Activated CD8-positive, alpha-beta memory T cell treated with anti-CD3 and anti-CD28 coated beads, Interleukin-2, amount 50 U/mL, for 1 hour (primary cell): ENCODE measurements at regions not wholly inside any gene's neighbourhood (a gene's known extent, or its start where the extent isn't known, plus 50 kb on each side); places are given as distances from the start of the nearest gene placed in this dataset.

Experiments used
- DNase-seq: peaks from one replicate; pipeline ENCODE4 v3.0.0-alpha.2; 2020; ENCODE audit errors: extremely low read depth

DNA sequence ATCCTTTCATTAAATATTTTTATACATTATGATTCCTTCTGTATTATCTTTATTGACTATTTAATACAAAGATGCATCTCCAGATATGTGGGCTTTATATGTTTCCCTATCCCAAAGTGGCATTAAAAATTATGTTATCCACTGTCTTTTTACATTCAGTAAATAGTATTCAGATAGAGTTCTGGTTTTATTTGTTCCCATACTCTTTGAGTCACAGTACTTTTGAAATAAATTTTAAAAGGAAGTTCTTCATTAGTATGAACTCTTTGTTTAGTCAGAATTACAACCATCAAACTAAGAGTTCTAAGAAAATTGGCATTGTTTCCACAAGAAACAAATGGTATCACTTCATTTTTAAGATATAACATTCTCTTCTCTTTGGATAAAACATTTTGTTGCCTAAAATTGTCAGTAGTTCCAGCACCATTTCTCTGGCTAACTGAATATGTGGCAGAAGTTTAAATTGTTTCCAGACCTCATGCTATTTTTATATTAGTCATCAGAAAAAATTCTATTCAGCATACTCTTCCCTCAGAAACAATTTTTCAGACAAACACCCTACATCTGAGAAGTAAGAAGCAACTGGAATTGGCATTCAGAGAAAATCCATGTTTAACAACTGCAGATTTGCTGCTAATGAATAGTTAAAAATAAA lies 88.5 kb upstream of the COL5A2 start:
- DNase-seq = no peak

DNA sequence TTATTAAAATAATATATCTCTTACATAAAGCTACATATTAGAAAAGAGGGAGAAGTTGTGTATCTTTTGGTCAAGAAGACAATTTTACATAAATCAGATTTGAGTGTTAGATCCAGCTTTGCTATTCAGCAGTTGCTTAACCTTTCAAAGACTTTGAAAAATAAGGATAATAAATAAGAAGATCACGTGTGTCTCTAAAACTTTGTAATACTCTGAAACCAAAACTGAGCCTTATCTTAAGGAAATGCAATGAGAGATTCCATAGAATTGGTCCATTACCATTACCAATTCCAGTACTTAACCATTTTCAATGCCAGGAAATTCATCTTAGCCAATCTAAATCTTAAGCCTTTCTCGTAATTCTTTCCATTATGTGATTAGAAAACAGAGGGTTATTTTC lies 89.2 kb upstream of the COL5A2 start:
- no peak for DNase-seq

DNA sequence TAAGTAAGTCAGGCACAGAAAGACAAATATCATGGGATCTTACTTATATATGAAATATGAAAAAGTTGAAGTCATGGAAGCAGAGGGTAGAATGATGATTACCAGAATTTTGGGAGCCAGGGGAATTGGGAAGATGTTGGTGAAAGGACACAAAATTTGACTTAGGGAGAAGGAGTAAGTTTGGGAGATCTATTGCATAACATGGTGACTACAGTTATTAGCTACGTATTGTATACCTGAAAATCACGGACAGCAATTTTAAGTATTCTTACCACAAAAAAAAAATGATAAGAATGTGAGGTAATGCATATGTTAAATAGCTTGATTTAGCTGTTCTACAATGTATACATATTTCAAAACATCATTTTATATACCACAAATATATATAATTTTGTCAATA lies 94.2 kb upstream of the COL5A2 start:
- no peak for DNase-seq

DNA sequence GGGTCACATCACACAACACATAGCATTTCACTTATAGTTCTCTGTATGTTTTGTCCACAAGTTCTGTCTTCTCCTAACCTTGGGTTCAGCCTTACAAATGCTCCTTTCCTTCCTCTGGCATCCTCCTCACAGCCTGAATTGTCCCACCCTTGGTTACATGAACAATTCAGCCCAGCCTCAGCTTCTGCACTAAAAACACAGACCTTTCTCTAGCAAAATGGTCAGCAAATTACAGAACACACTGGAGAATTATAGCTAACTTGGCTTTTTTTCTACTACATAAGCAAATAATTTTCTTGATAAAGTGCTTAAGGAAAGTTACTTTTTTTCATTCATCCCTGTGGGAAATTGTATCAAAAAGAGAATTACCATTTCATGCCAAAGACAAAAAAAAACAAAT lies 94.8 kb upstream of the COL5A2 start:
- no peak for DNase-seq

DNA sequence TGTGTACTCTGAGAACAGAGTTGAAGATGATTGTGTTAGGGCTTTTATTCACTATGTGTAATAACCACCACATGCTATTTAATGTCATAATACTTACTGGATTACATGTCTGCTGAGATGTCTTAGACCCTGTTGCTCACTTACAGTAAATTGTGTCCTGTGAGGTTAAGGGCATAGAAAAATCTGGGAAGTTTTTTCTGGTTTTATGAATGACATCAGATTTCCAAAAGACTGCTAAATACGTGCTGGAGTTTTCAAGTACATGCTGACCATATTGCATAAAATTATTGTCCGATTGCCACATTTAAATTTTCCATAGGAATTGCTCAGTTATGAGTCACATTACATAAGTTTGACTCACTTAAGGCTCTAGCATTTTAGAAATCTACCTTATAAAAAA lies 96.7 kb upstream of the COL5A2 start:
- DNase-seq = no peak

DNA sequence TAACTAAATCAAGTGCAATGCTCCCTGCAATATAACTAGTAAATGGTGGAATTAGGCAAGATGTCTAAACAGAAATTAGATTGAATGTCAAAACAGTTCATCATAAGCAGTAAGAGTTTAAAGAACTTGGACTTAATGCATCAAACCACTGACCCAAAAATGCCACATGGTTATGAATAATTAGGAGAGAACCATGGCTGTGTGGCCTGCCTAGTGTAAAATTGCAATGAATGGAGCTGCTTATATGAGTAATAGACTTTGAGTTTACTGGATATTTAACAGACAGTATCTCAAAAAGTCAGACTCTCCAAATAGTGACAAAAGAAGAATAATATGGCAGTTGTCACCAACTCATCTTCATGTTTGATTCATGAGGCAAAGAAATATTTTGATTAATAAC lies 101.6 kb upstream of the COL5A2 start:
- DNase-seq = no peak

DNA sequence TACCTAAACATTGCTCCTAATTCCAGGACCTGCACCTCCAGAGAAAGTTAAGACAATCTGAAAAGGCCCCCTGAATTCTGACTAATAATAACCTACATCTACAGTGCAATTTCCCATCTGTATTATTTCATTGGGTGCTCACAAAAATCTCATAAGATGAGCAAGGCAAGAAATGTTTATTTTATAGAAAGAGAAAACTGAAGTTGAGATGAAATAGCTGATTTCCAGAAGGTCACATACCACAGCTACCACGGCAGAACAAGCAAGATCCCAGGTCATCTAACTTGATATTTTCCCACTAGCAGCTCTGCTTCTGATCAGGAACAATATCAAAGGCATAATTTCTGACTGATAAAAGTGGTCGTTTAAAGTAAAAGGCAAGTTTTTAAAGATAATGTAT lies 105.8 kb upstream of the COL5A2 start:
- DNase-seq = no peak

DNA sequence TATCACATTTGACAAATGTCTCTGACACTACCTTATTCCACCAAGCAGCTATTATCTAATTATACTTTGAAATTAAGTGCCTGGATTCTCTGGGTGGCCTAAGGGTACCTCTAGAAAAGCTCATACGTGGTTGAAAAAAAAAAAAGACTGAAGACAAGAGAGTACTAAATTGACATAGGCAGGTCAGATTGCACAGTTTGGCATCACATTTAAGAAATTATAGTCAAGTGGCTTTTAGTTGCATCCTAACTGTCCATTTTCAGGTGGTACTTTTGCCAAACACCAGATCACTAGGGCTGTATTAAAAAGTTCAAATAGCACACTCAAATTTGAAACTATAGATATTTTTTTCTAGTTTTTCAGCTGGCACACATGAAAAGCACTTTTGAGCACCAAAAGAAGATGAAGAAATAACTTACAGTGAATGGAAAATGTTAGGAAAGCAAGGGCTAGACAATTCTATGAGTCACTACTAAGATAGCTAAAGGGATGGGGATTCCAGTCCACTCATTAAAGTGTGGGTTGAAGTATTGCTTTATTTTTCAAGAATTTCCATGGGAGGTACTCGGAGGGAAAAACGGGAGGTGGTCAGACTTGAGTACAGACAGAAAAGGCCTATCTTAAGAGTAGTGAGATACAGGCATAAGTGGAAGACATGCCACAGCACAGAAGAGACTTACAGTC lies 106.5 kb upstream of the COL5A2 start:
- no peak for DNase-seq

DNA sequence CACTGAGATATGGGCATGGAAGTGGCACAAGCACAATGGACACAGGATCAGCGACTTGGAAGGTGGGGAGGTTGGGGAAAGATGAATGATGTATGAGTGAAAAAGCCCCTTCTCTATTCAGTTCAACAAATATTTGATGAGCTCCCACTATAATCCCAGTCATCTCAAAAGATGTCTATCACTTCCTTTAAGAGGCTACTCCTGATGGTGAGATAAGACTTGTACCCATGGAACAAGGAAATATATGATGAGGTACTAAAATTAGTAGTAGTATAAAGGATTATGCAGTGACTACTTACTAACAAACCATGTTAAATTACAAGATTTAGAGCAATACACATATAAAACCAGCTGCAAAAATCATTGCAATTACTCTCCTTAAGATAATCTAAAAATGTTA lies 107.8 kb upstream of the COL5A2 start:
- DNase-seq = no peak

DNA sequence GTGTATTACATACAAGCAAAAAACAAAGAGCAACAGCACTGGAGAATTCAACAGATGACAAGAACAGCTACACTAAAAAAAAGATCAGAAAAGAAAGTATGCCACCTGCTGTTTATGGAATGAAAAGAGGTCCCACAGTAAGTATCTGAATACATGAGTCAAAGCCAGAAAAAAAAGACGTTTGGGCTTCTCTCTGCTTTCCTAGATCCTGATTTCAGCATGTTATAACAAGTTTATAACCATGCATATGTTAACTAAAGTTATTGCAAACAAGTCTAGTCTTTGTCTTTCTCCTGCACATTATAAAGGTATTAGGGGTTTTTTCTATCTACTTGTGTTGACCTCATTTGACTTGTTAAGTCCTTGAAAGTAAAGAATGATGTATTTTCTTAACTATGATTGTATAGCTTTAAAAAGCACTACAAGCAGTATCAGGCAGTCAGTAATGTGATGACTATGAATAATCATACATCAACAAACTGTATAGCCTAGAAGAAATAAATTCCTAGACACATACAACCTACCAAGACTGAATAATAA lies 108.5 kb upstream of the COL5A2 start:
- DNase-seq = no peak

DNA sequence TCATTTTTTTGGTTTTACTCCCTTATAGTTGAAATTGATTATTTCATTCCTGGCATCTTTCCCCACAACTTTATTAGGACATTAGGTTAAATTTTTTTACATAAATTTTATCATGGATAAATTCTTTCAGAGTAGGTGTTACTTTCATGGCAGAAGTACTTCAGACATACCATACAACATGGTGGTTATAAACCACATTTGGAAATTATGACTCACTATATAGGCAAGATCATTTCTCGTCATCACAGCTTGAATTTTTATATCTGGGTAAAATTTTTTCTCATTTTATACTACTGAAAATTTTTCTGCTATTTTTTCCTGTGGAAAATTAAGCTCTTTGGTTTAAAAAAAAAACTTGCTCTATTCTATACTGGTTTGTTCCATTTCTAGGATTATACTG lies 111.9 kb upstream of the COL5A2 start:
- no peak for DNase-seq

DNA sequence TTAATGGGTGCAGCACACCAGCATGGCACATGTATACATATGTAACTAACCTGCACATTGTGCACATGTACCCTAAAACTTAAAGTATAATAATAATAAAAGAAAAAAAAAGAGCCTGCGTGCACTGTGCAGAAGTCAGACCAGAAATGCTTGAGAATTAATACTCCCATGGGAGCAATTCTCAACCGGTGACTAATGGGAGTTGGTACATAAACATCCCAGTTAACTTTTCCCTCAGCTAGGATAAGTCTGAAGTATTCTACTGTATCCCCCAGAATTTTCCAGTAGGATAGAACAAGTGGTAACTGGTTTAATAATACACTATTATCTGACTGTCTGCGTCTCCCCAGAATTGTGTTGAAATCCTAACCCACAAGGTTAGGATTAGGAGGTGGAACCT lies 113.6 kb upstream of the COL5A2 start:
- DNase-seq = no peak

DNA sequence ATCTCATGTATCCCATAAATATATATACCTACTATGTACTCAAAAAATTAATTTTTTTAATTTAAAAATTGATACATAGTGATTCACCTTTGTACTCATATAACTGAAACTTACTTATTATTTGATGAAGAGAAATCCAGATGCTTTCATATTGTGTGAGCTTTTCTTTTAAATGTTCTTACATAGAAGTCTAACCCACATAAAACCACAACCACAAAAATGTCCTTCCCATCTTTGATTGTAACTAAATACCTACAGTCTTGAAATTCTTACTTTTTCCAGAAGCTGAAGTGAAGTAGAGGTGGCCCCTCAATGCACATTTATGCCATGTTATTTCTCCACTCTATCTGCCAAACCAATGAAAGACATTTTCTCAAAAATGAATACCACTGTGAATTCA lies 117.9 kb upstream of the COL5A2 start:
- DNase-seq = no peak

DNA sequence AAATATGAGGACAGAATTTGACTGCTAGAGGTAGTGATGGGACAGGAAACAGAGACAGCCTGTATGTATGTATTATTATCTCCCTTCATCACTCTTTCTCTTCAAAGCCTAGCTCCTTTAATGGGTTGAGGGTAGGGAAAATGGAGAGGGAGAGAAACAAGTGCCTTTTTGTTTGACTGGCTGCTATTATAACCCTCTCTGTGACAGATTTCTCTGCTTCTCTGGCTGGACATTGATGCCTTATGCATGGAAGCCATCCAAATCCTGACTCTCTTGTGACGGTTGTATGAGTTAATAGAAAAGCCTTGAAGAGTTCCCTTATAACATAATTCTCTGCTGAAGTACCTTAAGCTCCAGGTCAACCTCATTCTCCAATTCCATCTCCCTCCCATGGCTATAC lies 118.5 kb upstream of the COL5A2 start:
- no peak for DNase-seq

DNA sequence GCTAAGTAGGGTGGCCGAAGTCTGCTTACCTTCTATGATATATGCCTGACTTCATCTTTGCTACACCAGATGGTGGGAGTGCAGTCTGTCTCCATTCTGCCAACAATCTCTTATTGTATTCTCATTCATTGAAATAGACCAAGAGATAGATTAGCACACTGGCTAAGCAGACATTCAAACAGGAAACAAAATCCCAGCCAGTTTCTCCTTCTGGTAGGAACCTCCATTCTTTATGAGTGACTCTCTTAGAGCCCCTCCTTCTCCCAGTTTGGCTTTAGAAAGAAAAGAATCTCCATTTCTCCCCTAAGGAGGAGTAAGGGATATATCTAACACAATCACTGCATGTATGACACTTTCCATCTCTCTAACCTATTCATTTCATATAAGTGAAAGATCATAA lies 118.9 kb upstream of the COL5A2 start:
- DNase-seq = no peak

DNA sequence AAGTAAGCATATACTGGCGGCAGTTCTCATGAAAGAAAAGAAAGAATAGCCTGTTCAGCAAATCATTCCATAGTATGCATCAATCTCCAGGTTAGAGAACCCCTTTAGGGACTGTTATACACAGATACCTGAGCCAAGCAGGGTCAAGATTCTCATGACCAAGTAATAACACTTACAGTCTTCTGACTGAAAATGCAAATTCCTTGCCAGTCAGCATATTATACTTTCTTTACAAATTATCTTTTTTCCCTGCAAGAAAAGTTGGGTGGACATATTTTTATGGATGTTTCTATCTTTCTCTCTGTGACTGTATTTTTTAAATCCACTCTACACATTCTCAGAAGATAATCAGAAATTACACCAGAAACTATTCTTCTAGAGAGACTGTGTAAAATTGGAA lies 120.4 kb upstream of the COL5A2 start:
- no peak for DNase-seq

DNA sequence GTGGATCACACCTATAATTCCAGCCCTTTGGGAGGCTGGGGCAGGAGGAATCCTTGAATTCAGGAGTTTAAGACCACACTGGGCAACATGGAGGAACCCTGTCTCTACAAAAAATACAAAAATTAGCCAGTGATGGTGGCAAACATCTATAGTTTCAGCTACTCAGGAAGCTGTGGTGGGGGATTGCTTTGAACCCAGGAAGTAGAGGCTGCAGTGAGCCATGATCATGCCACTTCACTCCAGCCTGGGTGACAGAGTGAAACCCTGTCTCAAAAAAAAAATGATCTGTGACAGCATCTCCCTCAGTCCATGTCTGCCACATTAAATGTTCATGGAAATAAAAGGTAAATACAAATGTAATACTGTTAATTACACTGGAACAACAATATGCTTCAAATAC lies 121.4 kb upstream of the COL5A2 start:
- DNase-seq = no peak

DNA sequence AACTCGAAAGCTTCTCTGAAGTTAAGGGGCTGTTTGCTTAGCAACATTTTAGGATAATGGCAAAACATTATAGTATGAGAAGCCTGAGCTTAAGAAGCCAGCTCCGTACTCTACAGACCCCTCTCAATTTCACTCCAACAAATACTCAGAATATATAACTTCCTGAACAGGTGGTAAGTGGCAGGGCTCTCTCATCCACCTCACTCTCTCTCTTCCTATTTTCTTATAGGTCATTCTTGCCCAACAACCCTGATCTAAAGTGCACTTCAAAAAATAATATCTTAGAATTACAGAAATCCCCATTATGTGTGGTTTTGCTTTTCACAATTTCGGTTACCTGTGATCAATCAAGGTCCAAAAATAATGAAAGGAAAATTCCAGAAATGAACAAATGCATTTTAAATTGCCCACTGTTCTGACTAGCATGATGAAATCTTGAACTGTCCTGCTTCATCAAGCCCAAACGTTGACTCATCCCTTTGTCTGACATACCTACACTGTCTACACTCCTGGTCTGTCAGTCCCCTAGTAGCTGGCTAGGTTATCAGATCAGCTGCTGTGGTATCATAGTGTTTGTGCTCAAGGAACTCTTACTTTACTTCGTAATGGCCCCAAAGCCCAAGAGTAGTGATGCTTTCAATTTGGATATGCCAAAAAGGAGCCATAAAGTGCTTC lies 122.8 kb upstream of the COL5A2 start:
- DNase-seq = no peak

DNA sequence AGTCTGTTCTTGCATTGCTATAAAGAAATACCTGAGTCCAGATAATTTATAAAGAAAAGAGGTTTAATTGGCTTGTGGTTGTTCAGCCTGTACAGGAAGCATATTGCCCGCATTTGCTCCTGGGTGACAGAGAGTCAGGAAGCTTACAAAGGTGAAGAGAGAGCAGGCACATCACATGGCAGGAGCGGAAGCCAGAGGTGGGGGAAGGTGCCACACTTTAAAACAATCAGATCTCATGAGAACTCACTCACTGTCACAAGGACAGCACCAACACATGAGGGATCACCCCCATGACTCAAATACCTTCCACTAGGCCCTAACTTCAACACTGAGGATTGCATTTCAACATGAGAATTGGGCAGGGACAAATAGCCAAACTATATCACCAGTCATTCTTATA lies 124.8 kb upstream of the COL5A2 start:
- DNase-seq = peak; percentile 18

DNA sequence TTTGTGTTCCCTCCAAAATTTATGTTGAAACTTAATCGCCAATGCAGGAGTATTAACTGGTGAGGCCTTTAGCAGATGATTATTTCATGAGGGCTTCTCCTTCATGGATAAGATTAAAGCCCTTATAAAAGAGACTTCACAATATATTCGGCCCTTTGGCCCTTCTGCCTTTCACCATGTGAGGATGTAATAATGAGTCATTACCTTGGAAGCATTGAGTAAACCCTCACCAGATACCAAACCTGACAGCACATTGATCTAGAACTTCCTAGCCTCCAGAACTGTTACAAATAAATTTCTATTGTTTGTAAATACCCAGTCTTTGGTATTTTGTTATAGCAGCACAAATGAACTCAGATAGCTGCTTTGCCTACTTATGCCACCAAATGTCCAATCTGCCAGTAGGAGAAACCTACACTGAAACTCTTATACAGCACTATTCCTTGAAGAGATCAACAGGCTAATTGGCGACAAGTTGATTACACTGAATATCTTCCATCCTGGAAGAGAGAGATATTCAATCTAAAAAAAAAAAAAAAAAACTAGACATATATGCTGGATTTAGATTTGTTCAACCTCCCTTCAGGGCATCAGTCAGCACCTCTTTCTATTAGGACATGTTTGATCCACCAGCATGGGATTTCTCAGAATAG lies 125.9 kb upstream of the COL5A2 start:
- no peak for DNase-seq

DNA sequence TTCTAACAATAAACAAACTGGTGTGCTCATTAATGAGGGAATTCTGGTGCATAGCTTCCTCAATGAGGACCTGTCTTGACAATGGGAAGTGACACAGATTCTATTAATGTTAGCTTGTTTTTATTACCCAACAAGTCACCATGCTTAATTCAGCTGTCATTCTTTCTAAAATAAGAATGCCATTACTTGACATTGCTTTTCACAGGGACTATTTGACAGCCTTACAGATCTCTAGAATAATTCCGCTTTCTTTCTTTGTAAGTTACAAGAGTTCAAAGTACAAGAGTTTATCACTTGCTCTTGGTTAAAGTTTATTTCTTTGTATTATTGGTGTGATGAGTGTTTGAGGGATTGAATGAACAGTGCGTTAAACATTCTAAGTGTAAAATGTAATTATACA lies 127.0 kb upstream of the COL5A2 start:
- DNase-seq = no peak

DNA sequence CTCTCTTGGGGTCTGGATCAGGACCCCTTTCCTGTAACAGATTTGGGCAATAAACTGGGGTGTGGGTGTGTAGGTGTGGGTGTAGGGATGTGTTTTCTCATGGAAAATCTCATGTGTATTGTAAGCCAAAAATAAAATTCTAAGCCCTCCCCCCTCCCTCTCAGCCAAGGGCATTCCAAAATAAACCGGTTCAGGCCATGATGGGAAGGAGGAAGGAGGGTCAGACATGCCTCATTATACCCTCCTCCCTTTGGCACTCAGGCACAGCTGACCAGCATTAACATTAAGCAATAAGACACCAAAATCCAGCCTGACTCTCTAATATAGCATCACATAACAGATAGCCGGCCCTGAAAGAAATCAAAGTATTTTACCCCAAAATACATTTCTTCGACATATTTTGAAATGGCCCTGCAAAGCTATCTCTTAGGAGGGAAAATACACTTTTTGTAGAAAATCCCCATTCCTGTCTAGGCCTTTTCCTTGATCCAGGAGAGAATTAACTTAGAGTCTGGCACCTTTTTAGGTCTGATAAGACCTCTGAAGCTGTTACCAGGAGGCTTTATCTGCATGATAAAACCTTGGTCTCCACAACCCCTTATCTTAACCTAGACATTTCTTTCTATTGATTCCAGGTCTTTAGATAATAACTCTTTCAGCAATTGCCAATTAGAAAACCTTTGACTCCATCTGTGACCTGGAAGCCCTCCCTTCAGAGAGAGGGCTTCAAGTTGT lies 128.7 kb upstream of the COL5A2 start:
- DNase-seq = no peak
